PC-9 (cell line): ENCODE measurements at regions not wholly inside any gene's neighbourhood (a gene's known extent, or its start where the extent isn't known, plus 50 kb on each side); places are given as distances from the start of the nearest gene placed in this dataset.

ENCODE experiments used
- CTCF ChIP-seq: fragments of 200-600 bp; sonication (generic); conservative IDR thresholded peaks from 2 replicates; pipeline ENCODE4 v1.6.1; 2017; ENCODE audit warnings: mixed run types, antibody characterized with exemption, mild to moderate bottlenecking, moderate library complexity
- EZH2 ChIP-seq: fragments of 200-600 bp; sonication (generic); IDR thresholded peaks from 2 replicates; pipeline ENCODE4 v1.8.0; 2017; ENCODE audit warnings: antibody characterized with exemption, low read depth

- TF ChIP-seq CTCF (no peak), EZH2 (no peak)
Observed at GRCh38 chr3:140762746-140763145, 84.9 kb downstream of the TRIM42 start.
